ENCODE measurements at regions not wholly inside any gene's neighbourhood (a gene's known extent, or its start where the extent isn't known, plus 50 kb on each side); places are given as distances from the start of the nearest gene placed in this dataset.
A peak's percentile ranks its signal among the peaks of the same experiment; 100 is the strongest.
"Not testable (repeated sequence)": the region's sequence is repeated elsewhere in the genome, so short reads cannot be mapped to it uniquely, and the experiment has no call there.

- DNase-seq = no peak
Measured at GRCh38 chr1:189633658-189634057, 844.0 kb downstream of the BRINP3 start.

GRCh38 chr1:189637041-189637440 is 840.6 kb downstream of the BRINP3 start:
- no peak for DNase-seq

GRCh38 chr1:189644156-189644555 is 833.5 kb downstream of the BRINP3 start:
- not testable (repeated sequence) for DNase-seq

GRCh38 chr1:189644970-189645369 is 832.7 kb downstream of the BRINP3 start:
- DNase-seq = no peak

- DNase-seq = no peak
Measured at GRCh38 chr1:189646066-189646465, 831.6 kb downstream of the BRINP3 start.

GRCh38 chr1:189654906-189655305 is 822.8 kb downstream of the BRINP3 start:
- no peak for DNase-seq

GRCh38 chr1:189656628-189657530 is 820.8 kb downstream of the BRINP3 start:
- DNase-seq = no peak

GRCh38 chr1:189657715-189658114 is 819.9 kb downstream of the BRINP3 start:
- no peak for DNase-seq

GRCh38 chr1:189658381-189658780 is 819.3 kb downstream of the BRINP3 start:
- DNase-seq = no peak

- DNase-seq = no peak
Measured at GRCh38 chr1:189659731-189660130, 817.9 kb downstream of the BRINP3 start.

GRCh38 chr1:189662190-189662589 is 815.5 kb downstream of the BRINP3 start:
- DNase-seq = no peak

- no peak for DNase-seq
Measured at GRCh38 chr1:189669846-189670245, 807.8 kb downstream of the BRINP3 start.

- DNase-seq = no peak
Measured at GRCh38 chr1:189673217-189673616, 804.4 kb downstream of the BRINP3 start.

- no peak for DNase-seq
Measured at GRCh38 chr1:189675712-189676244, 801.9 kb downstream of the BRINP3 start.

- DNase-seq = no peak
Measured at GRCh38 chr1:189678779-189679178, 798.9 kb downstream of the BRINP3 start.

GRCh38 chr1:189681252-189681919 is 796.3 kb downstream of the BRINP3 start:
- no peak for DNase-seq

- DNase-seq = no peak
Measured at GRCh38 chr1:189682591-189682990, 795.1 kb downstream of the BRINP3 start.

GRCh38 chr1:189686288-189686687 is 791.4 kb downstream of the BRINP3 start:
- DNase-seq = no peak

- peak; percentile 54 for DNase-seq
Measured at GRCh38 chr1:189693140-189693539, 784.5 kb downstream of the BRINP3 start.

GRCh38 chr1:189696297-189696696 is 781.4 kb downstream of the BRINP3 start:
- no peak for DNase-seq

GRCh38 chr1:189697113-189697512 is 780.6 kb downstream of the BRINP3 start:
- DNase-seq = no peak

- DNase-seq = no peak
Measured at GRCh38 chr1:189701606-189702005, 776.1 kb downstream of the BRINP3 start.

GRCh38 chr1:189706594-189706993 is 771.1 kb downstream of the BRINP3 start:
- no peak for DNase-seq

GRCh38 chr1:189708674-189709073 is 769.0 kb downstream of the BRINP3 start:
- DNase-seq = peak; percentile 55

All from islet precursor cell (in vitro differentiated cells).